C4-2B (cell line): ENCODE measurements at regions not wholly inside any gene's neighbourhood (a gene's known extent, or its start where the extent isn't known, plus 50 kb on each side); places are given as distances from the start of the nearest gene placed in this dataset.

Source experiments
- H3K27ac ChIP-seq: fragments of 450-650 bp; 2 replicates; pipeline ENCODE4 v1.5.1; 2017
- ZFX ChIP-seq: fragments of 450-650 bp; IDR thresholded peaks from 2 replicates; pipeline ENCODE4 v1.6.1; 2017
- TF ChIP-seq, protein P1 (sequence below): fragments of 450-650 bp; conservative IDR thresholded peaks from 2 replicates; pipeline ENCODE4 v1.5.1; 2017; ENCODE audit warnings: mild to moderate bottlenecking

DNA sequence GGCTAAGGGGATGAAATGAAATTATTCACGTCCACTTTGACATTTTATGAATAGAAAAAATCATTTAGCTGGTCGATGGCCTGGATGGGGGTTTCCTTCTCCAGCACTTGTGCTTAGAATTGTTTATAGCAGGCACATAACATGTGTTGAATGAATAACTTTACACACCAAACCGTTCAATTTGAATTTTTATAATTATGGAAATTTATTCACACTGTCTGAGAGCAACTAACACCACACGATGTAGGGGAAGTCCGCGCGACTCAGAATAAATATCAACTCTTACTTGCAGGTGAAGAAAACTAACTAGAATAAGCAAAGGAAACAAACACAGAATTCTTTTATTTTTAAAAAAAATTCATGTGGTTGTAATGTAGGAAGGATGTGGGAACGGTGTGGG lies 81.3 kb downstream of the MINAR1 start:
- H3K27ac ChIP-seq: no peak overlapping the region
- TF ChIP-seq, protein P1, sequence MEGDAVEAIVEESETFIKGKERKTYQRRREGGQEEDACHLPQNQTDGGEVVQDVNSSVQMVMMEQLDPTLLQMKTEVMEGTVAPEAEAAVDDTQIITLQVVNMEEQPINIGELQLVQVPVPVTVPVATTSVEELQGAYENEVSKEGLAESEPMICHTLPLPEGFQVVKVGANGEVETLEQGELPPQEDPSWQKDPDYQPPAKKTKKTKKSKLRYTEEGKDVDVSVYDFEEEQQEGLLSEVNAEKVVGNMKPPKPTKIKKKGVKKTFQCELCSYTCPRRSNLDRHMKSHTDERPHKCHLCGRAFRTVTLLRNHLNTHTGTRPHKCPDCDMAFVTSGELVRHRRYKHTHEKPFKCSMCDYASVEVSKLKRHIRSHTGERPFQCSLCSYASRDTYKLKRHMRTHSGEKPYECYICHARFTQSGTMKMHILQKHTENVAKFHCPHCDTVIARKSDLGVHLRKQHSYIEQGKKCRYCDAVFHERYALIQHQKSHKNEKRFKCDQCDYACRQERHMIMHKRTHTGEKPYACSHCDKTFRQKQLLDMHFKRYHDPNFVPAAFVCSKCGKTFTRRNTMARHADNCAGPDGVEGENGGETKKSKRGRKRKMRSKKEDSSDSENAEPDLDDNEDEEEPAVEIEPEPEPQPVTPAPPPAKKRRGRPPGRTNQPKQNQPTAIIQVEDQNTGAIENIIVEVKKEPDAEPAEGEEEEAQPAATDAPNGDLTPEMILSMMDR: no peak

DNA sequence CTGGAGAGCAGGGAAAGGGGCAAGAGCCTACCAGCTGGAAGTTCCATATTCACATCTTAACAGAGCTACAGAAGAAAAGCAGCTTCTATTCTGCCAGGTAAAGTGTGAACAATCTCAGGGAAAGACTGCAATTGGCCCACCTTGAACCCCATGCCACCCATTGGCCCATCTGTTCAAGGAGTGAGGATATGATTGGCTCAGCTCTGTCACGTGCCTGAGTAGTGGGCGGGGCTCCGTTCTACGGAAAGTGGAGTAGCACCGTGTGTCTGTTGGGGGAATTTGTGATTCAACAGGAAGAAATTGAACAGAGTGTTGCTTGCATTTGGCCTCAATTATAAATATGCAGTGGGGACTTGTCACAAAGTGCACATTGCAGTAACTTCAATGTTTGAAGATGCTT lies 81.8 kb downstream of the MINAR1 start:
- TF ChIP-seq, protein P1: no peak
- TF ChIP-seq ZFX: no peak
- no peak overlapping the region for H3K27ac ChIP-seq

DNA sequence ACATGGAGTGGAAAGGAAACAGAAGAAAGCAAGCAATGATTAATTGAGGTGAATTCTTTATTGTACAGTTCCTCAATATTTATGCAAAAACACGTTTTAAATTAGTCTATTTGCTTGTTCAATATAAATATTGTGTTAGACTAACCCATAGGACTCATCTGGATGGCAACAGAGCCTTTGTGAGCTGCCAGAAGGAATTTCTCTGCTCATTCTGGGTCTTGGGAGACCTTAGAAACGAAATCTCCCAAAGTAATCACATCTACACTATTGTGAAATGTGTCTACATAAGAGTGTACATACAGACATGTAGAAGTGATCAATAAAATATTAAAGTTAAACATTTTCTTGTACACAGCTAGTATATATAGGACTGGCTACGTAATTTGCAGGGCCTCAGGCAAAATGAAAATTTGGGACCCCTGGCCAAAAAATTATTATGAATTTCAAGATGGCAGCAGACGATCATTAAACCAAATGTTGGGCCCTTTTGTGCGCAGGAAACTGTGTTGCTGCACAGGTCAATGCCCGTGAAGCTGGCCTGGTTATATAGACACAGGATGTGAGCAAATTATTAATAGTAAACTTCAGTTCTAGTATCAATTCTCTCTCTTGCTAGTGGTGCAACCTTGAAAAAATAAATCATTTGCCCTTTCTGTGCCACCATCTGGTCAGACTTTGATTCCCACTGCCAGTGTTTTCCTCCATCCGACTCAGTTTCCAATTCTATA lies 83.3 kb downstream of the MINAR1 start:
- no peak overlapping the region for H3K27ac ChIP-seq
- TF ChIP-seq ZFX: no peak
- TF ChIP-seq, protein P1: no peak

DNA sequence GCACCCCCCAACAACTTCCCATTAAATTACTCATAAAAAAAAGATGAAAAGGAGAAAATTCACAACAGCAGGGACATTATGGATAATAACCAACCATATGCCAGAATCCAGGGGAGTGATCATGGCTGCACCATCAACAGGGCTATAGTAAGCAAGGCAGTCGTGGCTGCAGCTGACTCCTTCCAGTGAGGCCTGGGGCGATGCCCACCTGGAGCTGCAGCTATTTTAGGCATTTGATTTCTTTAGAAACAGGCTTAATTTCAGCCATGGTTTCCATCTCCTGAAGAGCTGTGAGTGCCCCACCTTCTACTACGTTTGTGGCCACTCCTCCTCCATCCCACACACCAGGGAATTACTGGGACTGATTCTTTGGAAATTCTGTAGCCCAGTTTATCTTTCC lies 84.0 kb downstream of the MINAR1 start:
- TF ChIP-seq, protein P1: no peak
- TF ChIP-seq ZFX: no peak
- H3K27ac ChIP-seq: no peak overlapping the region

DNA sequence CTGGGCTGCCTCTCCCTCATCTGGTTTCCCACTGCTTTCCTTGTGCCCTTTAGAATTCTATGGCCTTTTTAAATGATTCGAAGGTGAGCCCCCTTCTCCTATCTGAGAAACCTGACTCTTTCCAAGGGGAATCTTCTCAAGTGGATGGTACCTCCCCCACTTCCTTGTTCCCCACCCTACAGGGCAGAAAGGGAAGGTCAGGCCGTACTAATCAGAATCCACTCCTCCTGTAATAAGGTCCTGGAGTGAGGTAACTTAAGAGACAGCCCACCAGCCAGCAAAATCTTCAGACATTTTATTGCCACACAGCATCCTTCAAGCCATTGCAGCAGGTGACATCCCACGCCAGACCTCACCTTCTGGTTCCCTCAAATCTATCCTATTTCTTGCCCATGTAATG lies 84.5 kb downstream of the MINAR1 start:
- no peak overlapping the region for H3K27ac ChIP-seq
- no peak for TF ChIP-seq ZFX
- TF ChIP-seq, protein P1: no peak

DNA sequence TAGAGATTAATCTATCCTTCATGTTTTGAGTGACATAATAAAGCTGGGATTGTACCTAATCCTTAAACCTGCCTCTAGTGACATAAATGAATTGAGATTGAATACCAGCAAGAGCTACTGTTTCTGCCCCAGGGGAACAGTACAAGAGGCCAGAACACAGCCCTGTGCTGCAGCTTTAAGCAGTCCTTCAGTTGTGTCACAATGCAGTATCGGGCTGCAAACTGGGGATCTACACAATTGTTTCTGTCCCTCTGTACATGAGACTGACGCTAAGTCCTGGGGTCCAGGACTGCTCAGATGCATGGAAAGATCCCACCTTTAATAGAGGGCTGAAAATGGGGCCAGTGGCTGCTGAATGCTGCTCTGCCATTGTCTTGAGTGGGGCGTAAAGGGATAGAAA lies 87.5 kb downstream of the MINAR1 start:
- TF ChIP-seq ZFX: no peak
- TF ChIP-seq, protein P1: no peak
- H3K27ac ChIP-seq: no peak overlapping the region

DNA sequence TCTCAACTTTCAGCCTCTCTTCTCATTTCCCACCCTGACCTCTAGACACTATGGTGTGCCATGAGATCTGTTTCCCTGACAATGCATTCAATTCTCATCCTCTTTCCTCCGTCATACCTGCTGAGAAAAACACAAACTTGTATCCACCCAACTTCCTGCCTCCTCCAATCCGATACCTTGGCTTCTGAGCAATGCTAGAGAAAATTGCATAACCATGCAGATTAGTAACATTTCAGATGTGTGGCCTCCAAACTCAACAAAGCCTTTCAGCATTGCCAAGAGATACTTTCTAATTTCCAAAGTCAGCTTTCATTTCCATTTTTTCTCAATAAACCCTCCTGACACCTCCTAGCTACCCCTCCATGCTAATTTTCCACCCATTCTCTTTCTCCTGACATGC lies 88.5 kb downstream of the MINAR1 start:
- no peak overlapping the region for H3K27ac ChIP-seq
- TF ChIP-seq ZFX: no peak
- TF ChIP-seq, protein P1: no peak
